ENCODE measurements at regions not wholly inside any gene's neighbourhood (a gene's known extent, or its start where the extent isn't known, plus 50 kb on each side); places are given as distances from the start of the nearest gene placed in this dataset.

DNA sequence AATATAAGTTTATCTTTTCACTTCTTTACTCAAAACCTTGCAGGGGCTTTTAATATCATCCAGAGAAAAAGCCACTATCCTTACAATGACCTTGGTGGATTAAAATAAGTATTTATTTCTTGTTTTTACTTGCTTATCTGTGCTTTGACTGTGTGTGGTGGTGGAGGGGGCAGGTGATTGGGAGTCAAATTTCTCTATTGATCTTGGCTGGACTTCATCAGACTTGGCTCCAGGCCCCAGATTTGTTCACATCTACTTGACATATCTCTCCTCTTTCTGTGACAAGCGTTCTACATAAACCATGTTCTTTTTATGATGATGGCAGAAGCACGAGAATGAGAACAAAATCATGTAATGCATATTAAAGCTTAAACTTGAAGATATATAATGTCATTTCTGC is 670.8 kb downstream of the PCDH17 start:
- Histone ChIP-seq H3K27me3 (no peaks in the 10 kb centered on the region), H3K9me3 (no peaks in the 10 kb centered on the region), H3K4me3 (ENCODE audit: low read depth, low read length) (no peak overlapping the region), H3K4me1 (no peaks in the 10 kb centered on the region), H3K36me3 (no peaks in the 10 kb centered on the region)
- DNase-seq, result no peak
- TF ChIP-seq, protein P1, sequence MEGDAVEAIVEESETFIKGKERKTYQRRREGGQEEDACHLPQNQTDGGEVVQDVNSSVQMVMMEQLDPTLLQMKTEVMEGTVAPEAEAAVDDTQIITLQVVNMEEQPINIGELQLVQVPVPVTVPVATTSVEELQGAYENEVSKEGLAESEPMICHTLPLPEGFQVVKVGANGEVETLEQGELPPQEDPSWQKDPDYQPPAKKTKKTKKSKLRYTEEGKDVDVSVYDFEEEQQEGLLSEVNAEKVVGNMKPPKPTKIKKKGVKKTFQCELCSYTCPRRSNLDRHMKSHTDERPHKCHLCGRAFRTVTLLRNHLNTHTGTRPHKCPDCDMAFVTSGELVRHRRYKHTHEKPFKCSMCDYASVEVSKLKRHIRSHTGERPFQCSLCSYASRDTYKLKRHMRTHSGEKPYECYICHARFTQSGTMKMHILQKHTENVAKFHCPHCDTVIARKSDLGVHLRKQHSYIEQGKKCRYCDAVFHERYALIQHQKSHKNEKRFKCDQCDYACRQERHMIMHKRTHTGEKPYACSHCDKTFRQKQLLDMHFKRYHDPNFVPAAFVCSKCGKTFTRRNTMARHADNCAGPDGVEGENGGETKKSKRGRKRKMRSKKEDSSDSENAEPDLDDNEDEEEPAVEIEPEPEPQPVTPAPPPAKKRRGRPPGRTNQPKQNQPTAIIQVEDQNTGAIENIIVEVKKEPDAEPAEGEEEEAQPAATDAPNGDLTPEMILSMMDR (IDR thresholded peaks at IDR 0.05; ENCODE audit: low read depth, low read length), result no peak

DNA sequence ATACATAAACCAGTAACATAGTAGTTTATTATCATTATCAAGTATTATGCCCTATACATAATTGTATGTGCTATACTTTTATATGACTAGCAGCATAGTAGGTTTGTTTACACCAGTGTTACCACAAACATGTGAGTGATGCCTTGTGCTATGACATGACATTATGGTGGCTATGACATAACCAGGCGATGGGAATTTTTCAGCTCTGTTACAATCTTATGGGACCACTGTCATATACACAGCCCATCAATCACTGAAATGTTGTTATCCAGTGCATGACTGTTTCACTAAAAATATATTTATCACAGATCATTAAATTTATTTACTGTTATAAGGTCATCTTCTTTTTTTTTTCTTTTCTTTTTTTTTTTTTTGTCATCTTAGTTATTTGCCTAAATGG is 674.5 kb downstream of the PCDH17 start:
- Histone ChIP-seq H3K9me3 (no peaks in the 10 kb centered on the region), H3K4me3 (ENCODE audit: low read depth, low read length) (no peak overlapping the region), H3K27me3 (no peaks in the 10 kb centered on the region), H3K36me3 (no peaks in the 10 kb centered on the region), H3K4me1 (no peaks in the 10 kb centered on the region; the same call in 1 of the 2 replicates)
- no peak for DNase-seq
- TF ChIP-seq, protein P1 (IDR thresholded peaks at IDR 0.05; ENCODE audit: low read depth, low read length), result no peak

DNA sequence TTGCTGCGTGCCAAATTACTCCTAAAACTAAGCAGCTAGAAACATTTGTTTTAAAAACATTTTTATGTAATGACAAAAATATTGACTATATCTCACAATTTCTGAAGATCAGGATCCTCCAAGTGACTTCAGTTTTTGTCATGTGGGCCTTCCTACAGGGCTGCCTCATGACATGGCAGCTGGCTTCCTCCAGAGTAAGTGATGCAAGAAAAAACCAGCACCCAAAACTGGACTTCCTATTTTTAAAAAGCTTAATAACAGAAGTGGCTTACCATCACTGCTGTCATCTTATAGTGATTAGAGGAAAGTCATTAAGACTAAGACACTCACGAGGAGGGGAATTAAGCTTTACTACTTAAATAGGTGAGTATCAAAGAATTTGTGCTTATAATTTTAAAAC is 681.7 kb downstream of the PCDH17 start:
- TF ChIP-seq, protein P1 (IDR thresholded peaks at IDR 0.05; ENCODE audit: low read depth, low read length), result no peak

DNA sequence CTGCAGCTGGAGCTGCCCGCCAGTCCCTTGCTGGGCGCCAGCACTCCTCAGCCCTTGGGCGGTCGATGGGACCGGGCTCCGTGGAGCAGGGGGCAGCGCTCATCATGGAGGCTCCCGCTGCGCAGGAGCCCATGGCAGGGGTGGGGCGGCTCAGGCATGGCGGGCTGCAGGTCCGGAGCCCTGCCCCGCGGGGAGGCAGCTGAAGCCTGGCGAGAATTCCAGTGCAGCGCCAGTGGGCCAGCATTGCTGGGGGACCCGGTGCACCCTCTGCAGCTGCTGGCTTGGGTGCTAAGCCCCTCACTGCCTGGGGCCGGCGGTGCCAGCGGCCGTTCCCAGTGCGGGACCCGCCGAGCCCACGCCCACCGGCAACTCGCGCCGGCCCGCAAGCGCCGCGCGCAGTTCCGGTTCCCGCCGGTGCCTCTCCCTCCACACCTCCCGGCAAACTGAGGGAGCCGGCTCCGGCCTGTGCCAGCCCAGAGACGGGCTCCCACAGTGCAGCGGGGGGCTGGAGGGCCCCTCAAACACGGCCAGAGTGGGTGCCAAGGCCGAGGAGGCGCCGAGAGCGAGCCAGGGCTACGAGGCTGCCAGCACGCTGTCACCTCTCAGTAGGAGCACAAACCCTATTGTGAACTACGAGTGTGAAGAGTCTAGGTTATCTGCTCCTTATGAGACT is 687.1 kb downstream of the PCDH17 start:
- H3K4me1 ChIP-seq, result peaks cover 3% of the 10 kb centered on the region; the same call in 1 of the 2 replicates
- no peak overlapping the region for H3K4me3 ChIP-seq (ENCODE audit: low read depth, low read length)
- TF ChIP-seq, protein P1 (IDR thresholded peaks at IDR 0.05; ENCODE audit: low read depth, low read length), result no peak
- H3K27me3 ChIP-seq, result no peaks in the 10 kb centered on the region
- no peaks in the 10 kb centered on the region for H3K36me3 ChIP-seq
- no peaks in the 10 kb centered on the region for H3K9me3 ChIP-seq
- DNase-seq, result no peak

More for the DNA sequence above, 681.7 kb downstream of the PCDH17 start:
- H3K9me3 ChIP-seq, result no peaks in the 10 kb centered on the region
- no peaks in the 10 kb centered on the region for H3K27me3 ChIP-seq
- H3K4me3 ChIP-seq (ENCODE audit: low read depth, low read length), result no peak overlapping the region
- no peak for DNase-seq
- no peaks in the 10 kb centered on the region; the same call in 1 of the 2 replicates for H3K4me1 ChIP-seq
- no peaks in the 10 kb centered on the region for H3K36me3 ChIP-seq

DNA sequence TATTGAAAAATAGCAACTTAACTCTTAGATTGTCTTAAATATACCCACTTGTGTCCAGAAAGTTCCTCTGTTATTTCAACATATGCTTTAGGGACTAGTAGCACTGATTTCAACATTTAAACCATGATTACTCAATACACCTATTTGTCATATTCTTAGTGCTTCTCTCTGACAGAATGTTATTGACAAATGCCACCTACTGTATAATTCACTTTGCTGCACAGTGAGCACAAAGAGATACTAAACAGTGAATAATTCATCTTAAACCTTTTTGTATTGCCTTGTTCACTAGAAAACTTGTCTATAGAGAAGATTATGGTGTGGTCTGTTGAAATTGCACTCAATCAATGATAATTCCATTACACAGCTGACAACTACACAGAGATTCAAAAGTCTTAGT is 692.6 kb downstream of the PCDH17 start:
- H3K27me3 ChIP-seq, result no peaks in the 10 kb centered on the region
- no peak for DNase-seq
- H3K9me3 ChIP-seq, result no peaks in the 10 kb centered on the region
- H3K4me3 ChIP-seq (ENCODE audit: low read depth, low read length), result no peak overlapping the region
- H3K36me3 ChIP-seq, result no peaks in the 10 kb centered on the region
- TF ChIP-seq, protein P1 (IDR thresholded peaks at IDR 0.05; ENCODE audit: low read depth, low read length), result no peak
- H3K4me1 ChIP-seq, result peaks cover 6% of the 10 kb centered on the region

DNA sequence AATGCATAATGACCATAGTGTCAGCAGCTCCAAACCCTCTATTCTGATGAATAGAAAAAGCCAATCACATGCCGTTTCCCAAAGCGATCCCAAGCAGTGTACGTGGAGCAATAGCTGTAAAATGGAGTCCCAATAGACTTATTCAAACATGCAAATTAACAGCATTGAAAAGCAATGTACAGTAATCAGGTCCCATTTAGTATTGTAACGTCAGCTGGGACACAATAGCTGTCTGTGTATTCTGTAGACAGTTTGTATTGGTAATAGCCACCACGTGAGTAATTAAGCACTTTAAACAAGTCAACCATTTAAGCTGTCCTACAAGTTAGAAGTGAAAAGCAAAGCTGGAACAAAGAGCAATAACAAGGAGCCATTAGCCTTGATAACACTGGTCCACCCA is 698.2 kb downstream of the PCDH17 start:
- H3K27me3 ChIP-seq, result no peaks in the 10 kb centered on the region
- H3K4me3 ChIP-seq (ENCODE audit: low read depth, low read length), result no peak overlapping the region
- TF ChIP-seq, protein P1 (IDR thresholded peaks at IDR 0.05; ENCODE audit: low read depth, low read length), result no peak
- H3K9me3 ChIP-seq, result no peaks in the 10 kb centered on the region
- no peak for DNase-seq
- no peaks in the 10 kb centered on the region for H3K36me3 ChIP-seq
- H3K4me1 ChIP-seq, result peaks cover 12% of the 10 kb centered on the region

Data from BE2C (cell line).